ENCODE measurements at regions not wholly inside any gene's neighbourhood (a gene's known extent, or its start where the extent isn't known, plus 50 kb on each side); places are given as distances from the start of the nearest gene placed in this dataset.
"Not testable (repeated sequence)": the region's sequence is repeated elsewhere in the genome, so short reads cannot be mapped to it uniquely, and the experiment has no call there.

DNA sequence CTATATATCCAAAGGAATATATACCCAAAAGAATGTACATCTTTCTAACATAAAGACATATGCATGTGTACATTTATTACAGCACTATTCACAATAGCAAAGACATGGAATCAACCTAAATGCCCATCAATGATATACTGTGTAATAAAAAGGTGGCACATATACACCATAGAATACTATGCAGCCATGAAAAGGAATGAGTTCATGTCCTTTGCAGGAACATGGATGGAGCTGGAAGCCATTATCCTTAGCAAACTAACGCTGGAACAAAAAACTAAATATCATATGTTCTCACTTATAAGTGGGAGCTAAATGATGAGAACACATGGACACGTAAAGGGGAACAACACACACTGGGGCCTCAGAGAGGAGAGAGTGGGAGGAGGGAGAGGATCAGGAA, 365.7 kb upstream of the FTMT start:
- not testable (repeated sequence) for TF ChIP-seq EP300, POLR2A (IDR thresholded peaks at IDR 0.05)
- TF ChIP-seq, protein P1, sequence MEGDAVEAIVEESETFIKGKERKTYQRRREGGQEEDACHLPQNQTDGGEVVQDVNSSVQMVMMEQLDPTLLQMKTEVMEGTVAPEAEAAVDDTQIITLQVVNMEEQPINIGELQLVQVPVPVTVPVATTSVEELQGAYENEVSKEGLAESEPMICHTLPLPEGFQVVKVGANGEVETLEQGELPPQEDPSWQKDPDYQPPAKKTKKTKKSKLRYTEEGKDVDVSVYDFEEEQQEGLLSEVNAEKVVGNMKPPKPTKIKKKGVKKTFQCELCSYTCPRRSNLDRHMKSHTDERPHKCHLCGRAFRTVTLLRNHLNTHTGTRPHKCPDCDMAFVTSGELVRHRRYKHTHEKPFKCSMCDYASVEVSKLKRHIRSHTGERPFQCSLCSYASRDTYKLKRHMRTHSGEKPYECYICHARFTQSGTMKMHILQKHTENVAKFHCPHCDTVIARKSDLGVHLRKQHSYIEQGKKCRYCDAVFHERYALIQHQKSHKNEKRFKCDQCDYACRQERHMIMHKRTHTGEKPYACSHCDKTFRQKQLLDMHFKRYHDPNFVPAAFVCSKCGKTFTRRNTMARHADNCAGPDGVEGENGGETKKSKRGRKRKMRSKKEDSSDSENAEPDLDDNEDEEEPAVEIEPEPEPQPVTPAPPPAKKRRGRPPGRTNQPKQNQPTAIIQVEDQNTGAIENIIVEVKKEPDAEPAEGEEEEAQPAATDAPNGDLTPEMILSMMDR (IDR thresholded peaks at IDR 0.05) = not testable (repeated sequence)
